ENCODE measurements at regions not wholly inside any gene's neighbourhood (a gene's known extent, or its start where the extent isn't known, plus 50 kb on each side); places are given as distances from the start of the nearest gene placed in this dataset.

- Histone ChIP-seq H3K4me3 (ENCODE audit: low read length) (no peak overlapping the region), H3K36me3 (ENCODE audit: control insufficient read depth, low read length) (no peaks in the 10 kb centered on the region), H3K4me2 (ENCODE audit: low read length) (no peak overlapping the region), H3F3A (ENCODE audit: control insufficient read depth, insufficient read depth) (no peaks in the 10 kb centered on the region), H3K4me1 (ENCODE audit: control insufficient read depth, low read length) (no peaks in the 10 kb centered on the region), H4K20me1 (ENCODE audit: control insufficient read depth, insufficient read depth, low read depth, low read length) (no peaks in the 10 kb centered on the region), H3K9me2 (replicated peaks; ENCODE audit: control insufficient read depth, low read length) (no peaks in the 10 kb centered on the region), H3K9me3 (ENCODE audit: control insufficient read depth, insufficient read depth, low read length) (no peaks in the 10 kb centered on the region), H3K27ac (ENCODE audit: low read depth, low read length) (no peak overlapping the region), H3K27me3 (ENCODE audit: control insufficient read depth, low read length) (peaks cover 55% of the 10 kb centered on the region), H3K79me2 (ENCODE audit: control insufficient read depth, low read length) (no peaks in the 10 kb centered on the region)
- TF ChIP-seq EZH2phosphoT487 (IDR thresholded peaks at IDR 0.05; ENCODE audit: borderline replicate concordance, low read length) (no peak; the same call in 1 of the 2 replicates), CTCF (IDR thresholded peaks at IDR 0.05; ENCODE audit: low read depth, low read length, poor library complexity, severe bottlenecking) (no peak)
These were observed 114.7 kb upstream of the MYL2 start for GRCh38 chr12:111034886-111035577.

DNA sequence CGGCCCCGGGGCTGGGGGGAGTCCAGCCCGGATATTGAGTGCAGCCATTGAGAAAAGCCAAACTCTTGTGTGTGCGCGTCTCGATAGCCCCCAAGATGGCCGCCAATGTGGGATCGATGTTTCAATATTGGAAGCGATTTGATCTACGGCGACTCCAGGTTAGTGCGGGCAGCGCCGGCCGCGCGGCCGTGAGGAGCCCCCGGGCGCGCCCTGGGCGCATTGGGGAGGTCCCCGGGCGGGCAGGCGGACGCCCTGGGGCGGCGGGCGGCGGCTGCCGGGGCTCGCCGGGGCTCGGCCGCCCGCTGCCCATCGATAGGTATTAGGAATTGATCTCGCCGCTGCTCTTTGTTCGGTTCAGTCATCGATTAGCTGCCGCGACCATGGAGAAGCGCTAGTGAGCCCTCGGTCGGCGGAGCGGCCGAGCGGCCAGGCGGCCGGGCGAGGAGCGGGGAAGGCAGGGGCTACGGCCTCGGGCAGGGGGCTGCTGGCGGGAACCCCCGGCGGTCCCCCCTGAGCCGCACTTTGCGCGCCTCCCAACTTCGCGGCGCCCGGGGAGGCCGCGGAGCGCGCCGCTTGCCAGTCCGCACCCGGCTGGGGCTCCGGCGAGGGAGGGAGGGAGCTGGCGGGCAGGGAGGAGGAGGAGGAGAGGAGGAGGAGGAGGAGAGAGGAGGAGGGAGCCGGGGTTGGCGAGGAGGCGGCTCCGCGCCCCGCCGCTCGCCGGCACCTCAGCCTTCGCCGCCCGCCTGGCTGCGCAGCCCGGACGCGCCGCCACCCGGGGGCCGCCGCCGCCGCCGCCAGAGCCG lies 113.9 kb upstream of the MYL2 start, which contains the start of gene CUX2:
TSS of gene CUX2 (plus strand) at position 83 of the 803 bp plus-strand sequence.
- H3K9me2 ChIP-seq (replicated peaks; ENCODE audit: control insufficient read depth, low read length): no peaks in the 10 kb centered on the region
- H3F3A ChIP-seq (ENCODE audit: control insufficient read depth, insufficient read depth): no peaks in the 10 kb centered on the region
- H3K4me2 ChIP-seq (ENCODE audit: low read length): no peak within 1 kb of the TSS
- H3K4me1 ChIP-seq (ENCODE audit: control insufficient read depth, low read length): no peaks in the 10 kb centered on the region
- H3K79me2 ChIP-seq (ENCODE audit: control insufficient read depth, low read length): no peaks in the 10 kb centered on the region
- H3K9me3 ChIP-seq (ENCODE audit: control insufficient read depth, insufficient read depth, low read length): no peaks in the 10 kb centered on the region
- H3K36me3 ChIP-seq (ENCODE audit: control insufficient read depth, low read length): no peaks in the 10 kb centered on the region
- H3K27ac ChIP-seq (ENCODE audit: low read depth, low read length): no peak within 1 kb of the TSS
- no peaks in the 10 kb centered on the region for H4K20me1 ChIP-seq (ENCODE audit: control insufficient read depth, insufficient read depth, low read depth, low read length)
- peaks cover 49% of the 10 kb centered on the region for H3K27me3 ChIP-seq (ENCODE audit: control insufficient read depth, low read length)
- TF ChIP-seq EZH2phosphoT487 (IDR thresholded peaks at IDR 0.05; ENCODE audit: borderline replicate concordance, low read length): no peak
- TF ChIP-seq CTCF (IDR thresholded peaks at IDR 0.05; ENCODE audit: low read depth, low read length, poor library complexity, severe bottlenecking): no peak
- H3K4me3 ChIP-seq (ENCODE audit: low read length): no peak within 1 kb of the TSS

GRCh38 chr12:111033281-111034082 lies 113.1 kb upstream of the MYL2 start:
- Histone ChIP-seq H3K36me3 (ENCODE audit: control insufficient read depth, low read length) (no peaks in the 10 kb centered on the region), H3K79me2 (ENCODE audit: control insufficient read depth, low read length) (no peaks in the 10 kb centered on the region), H3K9me3 (ENCODE audit: control insufficient read depth, insufficient read depth, low read length) (no peaks in the 10 kb centered on the region), H4K20me1 (ENCODE audit: control insufficient read depth, insufficient read depth, low read depth, low read length) (no peaks in the 10 kb centered on the region), H3K27ac (ENCODE audit: low read depth, low read length) (no peak overlapping the region), H3K4me2 (ENCODE audit: low read length) (no peak overlapping the region), H3F3A (ENCODE audit: control insufficient read depth, insufficient read depth) (no peaks in the 10 kb centered on the region), H3K27me3 (ENCODE audit: control insufficient read depth, low read length) (peaks cover 41% of the 10 kb centered on the region), H3K9me2 (replicated peaks; ENCODE audit: control insufficient read depth, low read length) (no peaks in the 10 kb centered on the region), H3K4me3 (ENCODE audit: low read length) (no peak overlapping the region), H3K4me1 (ENCODE audit: control insufficient read depth, low read length) (no peaks in the 10 kb centered on the region)
- TF ChIP-seq EZH2phosphoT487 (IDR thresholded peaks at IDR 0.05; ENCODE audit: borderline replicate concordance, low read length): no peak
- TF ChIP-seq CTCF (IDR thresholded peaks at IDR 0.05; ENCODE audit: low read depth, low read length, poor library complexity, severe bottlenecking): peak; percentile 35
